A673 (cell line): ENCODE measurements at regions not wholly inside any gene's neighbourhood (a gene's known extent, or its start where the extent isn't known, plus 50 kb on each side); places are given as distances from the start of the nearest gene placed in this dataset.

Experiments used
- BruUV-seq: library from RNA; stranded (reverse); fragments of 400-500 nt; replicated peaks from 2 replicates; lab custom pipeline; 2021; lab: Mats Ljungman, UMichigan
- CTCF ChIA-PET: fragments of 300-600 bp; sonication (Branson Sonifier 250); formaldehyde crosslinking; loops from one replicate; lab custom pipeline; 2022; ENCODE audit warnings: antibody characterized with exemption; lab: Charles Lee
- POLR2A ChIA-PET: fragments of 300-600 bp; sonication (Branson Sonifier 250); formaldehyde crosslinking; loops from one replicate; lab custom pipeline; 2022; ENCODE audit warnings: antibody characterized with exemption; ENCODE audit not compliant: low non-redundant PET; lab: Charles Lee
- DNase-seq: peaks from one replicate; pipeline ENCODE4 v3.0.0-alpha.2; 2015; ENCODE audit warnings: low spot score
- H3K27ac ChIP-seq: fragments of 200-600 bp; sonication (generic); 2 replicates; pipeline ENCODE4 v1.5.1; 2016; ENCODE audit warnings: mixed run types, low read depth, mild to moderate bottlenecking, mixed read lengths, antibody characterized with exemption, low read length; ENCODE audit not compliant: poor library complexity, severe bottlenecking
- H3K27me3 ChIP-seq: fragments of 200-600 bp; sonication (generic); replicated peaks from 2 replicates; pipeline ENCODE4 v1.6.1; 2017; ENCODE audit warnings: mixed run types, low read depth, mild to moderate bottlenecking, mixed read lengths, antibody characterized with exemption, low read length; ENCODE audit not compliant: insufficient read depth, poor library complexity
- H3K36me3 ChIP-seq: fragments of 200-600 bp; sonication (generic); 2 replicates; pipeline ENCODE4 v1.6.1; 2016; ENCODE audit warnings: mixed run types, mild to moderate bottlenecking, mixed read lengths, antibody characterized with exemption, low read length; ENCODE audit not compliant: insufficient read depth, poor library complexity, severe bottlenecking
- H3K4me1 ChIP-seq: fragments of 200-600 bp; sonication (generic); 2 replicates; pipeline ENCODE4 v1.6.1; 2017; ENCODE audit warnings: mixed run types, mild to moderate bottlenecking, mixed read lengths, antibody characterized with exemption, low read length; ENCODE audit not compliant: insufficient read depth, poor library complexity, severe bottlenecking
- H3K4me3 ChIP-seq: fragments of 200-600 bp; sonication (generic); 2 replicates; pipeline ENCODE4 v1.5.1; 2016; ENCODE audit warnings: low read depth, mixed run types, mild to moderate bottlenecking, mixed read lengths, low read length; ENCODE audit not compliant: poor library complexity, severe bottlenecking
- H3K9me3 ChIP-seq: fragments of 200-600 bp; sonication (generic); 2 replicates; pipeline ENCODE4 v1.6.1; 2016; ENCODE audit warnings: mixed run types, low read depth, mild to moderate bottlenecking, mixed read lengths, antibody characterized with exemption, low read length; ENCODE audit not compliant: poor library complexity, severe bottlenecking
- CTCF ChIP-seq: fragments of 300-800, 200-600 bp; sonication (generic); conservative IDR thresholded peaks from 2 replicates; pipeline ENCODE4 v1.5.1; 2017; ENCODE audit warnings: low read depth, mild to moderate bottlenecking, antibody characterized with exemption, low read length, moderate library complexity, mixed read lengths
- EZH2 ChIP-seq: fragments of 200-600 bp; sonication (generic); IDR thresholded peaks from 2 replicates; pipeline ENCODE4 v1.6.1; 2017; ENCODE audit warnings: borderline replicate concordance, low read depth, mild to moderate bottlenecking, mixed read lengths, antibody characterized with exemption, low read length; ENCODE audit not compliant: poor library complexity, severe bottlenecking
- intact Hi-C: fragments of 100-400 bp; cut with micrococcal nuclease; formaldehyde crosslinking; loops from one replicate; pipeline ENCODE4 v1.10.0; 2022; ENCODE audit not compliant: unreplicated experiment

GRCh38 chr5:125725691-125726090 is 697.5 kb upstream of the GRAMD2B start:
- H3K27me3 ChIP-seq = no peaks in the 10 kb centered on the region
- H3K36me3 ChIP-seq = no peaks in the 10 kb centered on the region
- no peak for DNase-seq
- no peaks in the 10 kb centered on the region for H3K9me3 ChIP-seq
- intact Hi-C loops = no loop called here
- ChIA-PET POLR2A (no interaction called here), CTCF (no interaction called here)
- H3K4me1 ChIP-seq = no peaks in the 10 kb centered on the region
- TF ChIP-seq CTCF (no peak), EZH2 (no peak)
- BruUV-seq = no TSS peak
- no peak overlapping the region for H3K4me3 ChIP-seq
- no peak overlapping the region for H3K27ac ChIP-seq

GRCh38 chr5:125743939-125744338 is 679.3 kb upstream of the GRAMD2B start:
- CTCF ChIA-PET = no interaction called here

GRCh38 chr5:125746917-125747316 is 676.3 kb upstream of the GRAMD2B start:
- no peaks in the 10 kb centered on the region for H3K9me3 ChIP-seq
- H3K27ac ChIP-seq = no peak overlapping the region
- no peak for DNase-seq
- H3K27me3 ChIP-seq = peaks cover 7% of the 10 kb centered on the region
- H3K4me3 ChIP-seq = no peak overlapping the region
- H3K4me1 ChIP-seq = no peaks in the 10 kb centered on the region
- CTCF ChIA-PET = no interaction called here
- H3K36me3 ChIP-seq = no peaks in the 10 kb centered on the region
- intact Hi-C loops = no loop called here
- no TSS peak for BruUV-seq
- POLR2A ChIA-PET = no interaction called here
- TF ChIP-seq EZH2 (no peak), CTCF (no peak)

More at GRCh38 chr5:125743939-125744338, 679.3 kb upstream of the GRAMD2B start:
- intact Hi-C loops = no loop called here
- Histone ChIP-seq H3K36me3 (no peaks in the 10 kb centered on the region), H3K4me1 (no peaks in the 10 kb centered on the region), H3K9me3 (no peaks in the 10 kb centered on the region), H3K27ac (no peak overlapping the region), H3K4me3 (no peak overlapping the region), H3K27me3 (peaks cover 7% of the 10 kb centered on the region)
- POLR2A ChIA-PET = no interaction called here
- BruUV-seq = no TSS peak
- TF ChIP-seq EZH2 = no peak
- no peak for DNase-seq

- Histone ChIP-seq H3K4me1 (no peaks in the 10 kb centered on the region), H3K27ac (no peak overlapping the region), H3K9me3 (no peaks in the 10 kb centered on the region), H3K4me3 (no peak overlapping the region), H3K36me3 (no peaks in the 10 kb centered on the region), H3K27me3 (peaks cover 7% of the 10 kb centered on the region)
- intact Hi-C loops = no loop called here
- ChIA-PET POLR2A (no interaction called here), CTCF (no interaction called here)
- no TSS peak for BruUV-seq
- no peak for DNase-seq
- TF ChIP-seq CTCF = no peak
- TF ChIP-seq EZH2 = no peak
Measured at GRCh38 chr5:125750147-125750860, 672.9 kb upstream of the GRAMD2B start.
